ENCODE measurements at regions not wholly inside any gene's neighbourhood (a gene's known extent, or its start where the extent isn't known, plus 50 kb on each side); places are given as distances from the start of the nearest gene placed in this dataset.

DNA sequence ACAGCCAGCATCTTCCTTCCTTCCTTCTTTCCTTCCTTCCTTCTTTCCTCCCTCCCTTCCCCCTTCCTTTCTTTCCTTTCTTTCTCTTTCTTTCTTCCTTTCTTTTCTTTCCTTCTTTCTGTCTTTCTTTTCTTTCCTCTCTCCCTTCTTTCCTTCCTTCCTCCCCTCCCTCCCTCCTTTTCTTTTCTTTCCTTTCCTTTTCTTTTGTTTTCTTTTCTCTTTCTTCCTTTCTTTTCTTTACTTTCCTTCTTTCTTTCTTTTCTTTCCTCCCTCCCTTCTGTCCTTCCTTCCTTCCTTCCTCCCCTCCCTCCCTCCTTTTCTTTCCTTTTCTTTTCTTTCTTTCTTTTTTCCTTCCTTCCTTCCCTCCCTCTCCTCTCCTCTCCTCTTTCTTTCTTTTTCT lies 296.0 kb upstream of the LRRTM4 start:
- Mint-ChIP-seq H3K4me3 (no peak overlapping the region), H3K27ac (no peak overlapping the region), H3K4me1 (peaks cover 6% of the 10 kb centered on the region), H3K36me3 (ENCODE audit: low read depth) (no peaks in the 10 kb centered on the region), H3K9me3 (peaks cover 5% of the 10 kb centered on the region), H3K27me3 (ENCODE audit: insufficient read depth) (no peaks in the 10 kb centered on the region)
- Histone ChIP-seq H3K27ac (ENCODE audit: low read depth, low read length) (no peak overlapping the region), H3K27me3 (ENCODE audit: control insufficient read depth, insufficient read depth, low read length, poor library complexity, severe bottlenecking) (no peaks in the 10 kb centered on the region), H3K36me3 (ENCODE audit: control insufficient read depth, insufficient read depth, low read length) (no peaks in the 10 kb centered on the region), H3K4me1 (ENCODE audit: control insufficient read depth, insufficient read depth, low read length) (no peaks in the 10 kb centered on the region), H3K4me3 (ENCODE audit: low read length) (no peak overlapping the region), H3K9me3 (ENCODE audit: control insufficient read depth, low read length) (no peaks in the 10 kb centered on the region), H3K9ac (ENCODE audit: extremely low read depth, low read length, poor library complexity, severe bottlenecking) (no peak overlapping the region)
- TF ChIP-seq CTCF (conservative IDR thresholded peaks at IDR 0.05), result no peak
- DNase-seq, result no peak

DNA sequence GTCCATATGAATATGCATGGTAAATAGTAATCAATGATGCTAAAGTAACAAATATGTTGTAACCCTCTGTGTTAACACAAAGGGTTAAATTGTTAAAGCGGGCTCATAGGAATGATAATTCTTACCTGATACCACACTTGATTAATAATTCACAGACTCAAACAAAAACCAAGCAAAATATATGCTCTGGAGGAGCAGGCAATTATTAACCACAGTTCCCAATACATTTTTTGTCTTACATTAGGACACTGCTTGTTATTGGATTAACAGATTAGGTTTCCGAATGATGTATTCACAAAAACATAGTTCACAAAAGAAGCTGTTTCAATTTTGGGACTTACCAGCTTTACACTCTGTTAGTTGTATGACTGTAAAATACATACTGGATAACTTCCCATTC lies 300.9 kb upstream of the LRRTM4 start:
- no peak overlapping the region for H3K4me3 Mint-ChIP-seq
- DNase-seq, result no peak
- no peak for TF ChIP-seq CTCF (conservative IDR thresholded peaks at IDR 0.05)
- no peaks in the 10 kb centered on the region for H3K36me3 Mint-ChIP-seq (ENCODE audit: low read depth)
- H3K9me3 ChIP-seq (ENCODE audit: control insufficient read depth, low read length), result peaks cover 12% of the 10 kb centered on the region
- H3K36me3 ChIP-seq (ENCODE audit: control insufficient read depth, insufficient read depth, low read length), result no peaks in the 10 kb centered on the region
- H3K27me3 Mint-ChIP-seq (ENCODE audit: insufficient read depth), result no peaks in the 10 kb centered on the region
- no peaks in the 10 kb centered on the region for H3K4me1 Mint-ChIP-seq
- H3K27ac ChIP-seq (ENCODE audit: low read depth, low read length), result no peak overlapping the region
- H3K27ac Mint-ChIP-seq, result no peak overlapping the region
- 96 to 100% methylated on average over 1 to 2 of the region's 2 CpGs for WGBS, 2 experiments (ENCODE audit: insufficient coverage in 1 of 2, insufficient read length in 1 of 2)
- H3K9me3 Mint-ChIP-seq, result peaks cover 19% of the 10 kb centered on the region
- no peaks in the 10 kb centered on the region for H3K4me1 ChIP-seq (ENCODE audit: control insufficient read depth, insufficient read depth, low read length)
- H3K9ac ChIP-seq (ENCODE audit: extremely low read depth, low read length, poor library complexity, severe bottlenecking), result no peak overlapping the region
- H3K27me3 ChIP-seq (ENCODE audit: control insufficient read depth, insufficient read depth, low read length, poor library complexity, severe bottlenecking), result no peaks in the 10 kb centered on the region
- H3K4me3 ChIP-seq (ENCODE audit: low read length), result no peak overlapping the region

GRCh38 chr2:77831060-77831459 lies 308.9 kb upstream of the LRRTM4 start:
- WGBS, 2 experiments (ENCODE audit: insufficient coverage in 1 of 2, insufficient read length in 1 of 2), result 97 to 100% methylated on average over 1 to 2 of the region's 2 CpGs
- DNase-seq, result no peak
- H3K4me3 Mint-ChIP-seq, result no peak overlapping the region
- no peak overlapping the region for H3K27ac Mint-ChIP-seq
- H3K27me3 Mint-ChIP-seq (ENCODE audit: insufficient read depth), result no peaks in the 10 kb centered on the region
- Histone ChIP-seq H3K36me3 (ENCODE audit: control insufficient read depth, insufficient read depth, low read length) (no peaks in the 10 kb centered on the region), H3K27me3 (ENCODE audit: control insufficient read depth, insufficient read depth, low read length, poor library complexity, severe bottlenecking) (no peaks in the 10 kb centered on the region), H3K4me1 (ENCODE audit: control insufficient read depth, insufficient read depth, low read length) (no peaks in the 10 kb centered on the region), H3K9ac (ENCODE audit: extremely low read depth, low read length, poor library complexity, severe bottlenecking) (no peak overlapping the region), H3K27ac (ENCODE audit: low read depth, low read length) (no peak overlapping the region), H3K9me3 (ENCODE audit: control insufficient read depth, low read length) (peaks cover 33% of the 10 kb centered on the region), H3K4me3 (ENCODE audit: low read length) (no peak overlapping the region)
- H3K4me1 Mint-ChIP-seq, result no peaks in the 10 kb centered on the region
- peaks cover 12% of the 10 kb centered on the region for H3K36me3 Mint-ChIP-seq (ENCODE audit: low read depth)
- TF ChIP-seq CTCF (conservative IDR thresholded peaks at IDR 0.05), result no peak
- H3K9me3 Mint-ChIP-seq, result peaks cover 45% of the 10 kb centered on the region
